Cerebellar nuclear complex (tissue), 1 donor: ENCODE measurements at regions not wholly inside any gene's neighbourhood (a gene's known extent, or its start where the extent isn't known, plus 50 kb on each side); places are given as distances from the start of the nearest gene placed in this dataset.
A peak's percentile ranks its signal among the peaks of the same experiment; 100 is the strongest.
"Not testable (repeated sequence)": the region's sequence is repeated elsewhere in the genome, so short reads cannot be mapped to it uniquely, and the experiment has no call there.

Experiments
- DNase-seq, 2 experiments: peaks; one replicate each; lab custom pipeline; 2025; lab: John Stamatoyannopoulos, UW

GRCh38 chr5:161036296-161036695 lies 184.3 kb upstream of the ATP10B start:
- no peak for DNase-seq

DNA sequence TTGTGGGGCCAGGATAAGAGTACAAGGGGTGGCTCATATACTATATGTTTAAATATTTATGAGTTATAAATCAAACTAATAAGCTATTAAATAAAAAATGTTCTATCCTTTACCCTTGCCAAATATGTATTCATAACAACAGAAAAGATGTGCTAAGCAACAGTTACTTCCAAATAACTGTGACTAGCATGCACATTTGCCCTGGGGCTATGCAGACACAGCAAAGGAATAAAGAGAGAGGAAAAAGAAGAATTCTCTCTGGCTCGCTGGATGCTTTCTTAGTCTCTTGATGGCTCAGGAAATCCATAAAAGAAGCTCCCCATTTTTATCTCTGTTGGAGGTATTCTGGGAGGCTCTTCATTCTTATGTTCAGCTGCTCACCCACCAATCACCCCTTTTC lies 182.4 kb upstream of the ATP10B start:
- no peak for DNase-seq

DNA sequence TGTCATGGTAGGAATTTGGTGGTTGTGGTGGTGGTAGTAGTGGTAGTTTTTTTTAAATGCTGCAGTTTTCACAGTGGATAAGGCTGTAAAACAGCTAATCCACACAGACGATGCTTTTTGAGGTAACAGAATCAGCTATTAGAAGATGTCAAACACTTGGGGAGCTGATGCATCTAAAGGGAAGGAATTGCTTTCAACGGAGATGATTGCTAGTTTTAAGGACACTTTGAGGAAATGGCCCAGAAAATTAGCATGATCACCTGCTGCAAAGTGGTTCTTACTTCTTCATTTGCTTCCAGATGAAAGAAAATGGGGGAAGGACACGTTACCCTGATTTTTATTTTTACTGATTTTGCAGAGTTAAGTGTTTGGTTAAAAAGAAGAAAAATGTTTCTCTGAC lies 178.2 kb upstream of the ATP10B start:
- no peak for DNase-seq

DNA sequence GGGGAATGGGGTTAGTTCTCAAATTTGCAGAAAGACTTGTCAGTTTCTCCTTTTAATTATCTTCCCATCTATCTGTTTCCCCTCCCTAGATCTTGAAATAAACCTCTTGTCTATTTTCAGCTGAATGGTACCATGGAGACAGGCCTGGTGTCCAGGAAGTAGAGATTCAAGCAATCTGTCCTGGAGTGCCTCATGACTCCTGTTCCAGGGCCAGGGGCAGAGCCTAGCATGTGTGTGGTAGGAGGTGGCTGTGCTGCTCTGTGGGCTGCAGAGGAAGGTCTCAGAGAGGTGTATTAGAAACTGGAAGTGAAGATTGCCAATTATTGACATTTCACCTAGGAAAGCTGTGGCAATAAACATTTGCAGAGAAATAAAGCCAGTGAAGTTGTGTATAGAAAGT lies 175.8 kb upstream of the ATP10B start:
- DNase-seq, result peak in 1 of 2 experiments; percentile 21

DNA sequence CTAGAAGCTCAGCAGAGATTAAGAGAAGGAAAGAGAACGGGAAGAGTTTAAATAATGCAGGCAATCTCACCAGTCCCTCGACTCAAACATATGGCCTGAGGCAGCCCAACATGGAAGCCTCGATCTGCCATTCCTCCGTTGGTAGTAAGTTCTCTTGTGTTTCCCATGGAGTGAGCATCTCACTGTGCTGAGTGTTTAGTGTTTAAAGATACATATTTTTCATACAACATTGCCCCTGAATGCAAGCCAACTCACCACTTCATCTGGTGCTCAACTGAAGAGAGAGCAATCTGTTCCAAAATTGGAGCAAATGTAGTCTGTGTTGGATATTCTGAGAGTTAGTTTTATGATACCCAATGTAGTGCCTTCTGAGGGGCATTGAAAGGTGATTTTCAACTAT lies 171.5 kb upstream of the ATP10B start:
- no peak for DNase-seq

- DNase-seq, result no peak
These were observed 170.1 kb upstream of the ATP10B start for GRCh38 chr5:161022151-161022550.

GRCh38 chr5:161009817-161010216 lies 157.8 kb upstream of the ATP10B start:
- DNase-seq, result no peak

DNA sequence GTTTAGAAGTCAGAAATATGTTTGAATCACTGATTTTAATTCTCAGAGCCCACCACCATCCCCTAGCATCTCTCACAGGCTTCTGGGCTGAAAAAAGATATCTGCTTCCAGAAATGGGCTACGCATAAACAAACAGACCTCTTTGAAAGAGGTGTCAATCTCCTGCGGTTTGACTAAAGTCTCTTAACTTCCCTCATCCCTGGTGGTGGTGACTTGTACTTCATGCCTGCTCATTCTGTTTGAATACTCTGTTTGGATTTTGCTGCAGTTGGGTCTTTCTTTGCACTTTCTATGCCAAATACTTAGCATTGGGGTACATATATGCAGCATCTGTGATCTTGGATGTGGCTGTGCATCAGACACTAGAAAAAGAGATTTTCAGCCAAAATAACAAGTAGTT lies 157.2 kb upstream of the ATP10B start:
- no peak for DNase-seq

- peak; percentile 74 to 93 for DNase-seq
These were observed 155.9 kb upstream of the ATP10B start for GRCh38 chr5:161007879-161008278.

DNA sequence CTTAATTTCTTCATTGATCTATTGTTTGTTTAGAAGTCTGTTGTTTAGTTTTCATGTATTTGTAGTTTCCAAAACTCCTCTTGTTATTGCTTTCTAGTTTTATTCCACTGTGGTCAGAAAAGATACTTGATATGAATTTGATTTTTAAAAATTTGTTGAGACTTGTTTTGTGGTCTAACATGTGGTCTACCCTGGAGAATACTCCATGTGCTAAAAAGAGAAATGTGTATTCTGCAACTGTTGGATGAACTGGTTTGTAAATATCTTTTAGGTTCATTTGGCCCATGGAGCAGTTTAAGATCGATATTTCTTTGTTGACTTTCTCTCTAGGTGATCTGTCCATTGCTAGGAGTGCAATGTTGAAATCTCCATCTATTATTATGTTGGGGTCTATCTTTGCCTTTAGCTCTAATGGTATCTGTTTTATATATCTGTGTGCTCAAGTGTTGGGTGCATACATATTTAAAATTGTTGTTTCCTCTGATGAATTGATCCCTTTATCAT lies 150.6 kb upstream of the ATP10B start:
- DNase-seq, result no peak

DNA sequence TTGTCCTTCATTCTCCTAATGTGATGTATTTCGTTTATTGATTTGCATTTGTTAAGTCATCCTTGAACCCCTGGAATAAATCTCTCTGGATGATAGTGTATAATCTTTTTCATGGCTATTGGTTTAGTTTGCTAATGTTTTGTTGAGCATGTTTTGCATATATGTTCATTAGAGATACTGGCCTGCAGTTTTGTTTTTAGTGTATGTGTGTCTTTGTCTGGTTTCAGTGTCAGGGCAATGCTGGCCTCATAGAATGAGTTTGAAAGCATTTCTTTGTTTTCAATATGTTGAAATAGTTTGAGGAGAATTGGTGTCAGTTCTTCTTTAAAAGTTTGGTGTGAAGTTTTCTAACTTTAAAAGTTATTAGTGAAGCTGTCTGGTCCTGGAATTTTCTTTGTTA lies 149.6 kb upstream of the ATP10B start:
- no peak for DNase-seq

GRCh38 chr5:161001142-161001541 lies 149.1 kb upstream of the ATP10B start:
- not testable (repeated sequence) for DNase-seq

DNA sequence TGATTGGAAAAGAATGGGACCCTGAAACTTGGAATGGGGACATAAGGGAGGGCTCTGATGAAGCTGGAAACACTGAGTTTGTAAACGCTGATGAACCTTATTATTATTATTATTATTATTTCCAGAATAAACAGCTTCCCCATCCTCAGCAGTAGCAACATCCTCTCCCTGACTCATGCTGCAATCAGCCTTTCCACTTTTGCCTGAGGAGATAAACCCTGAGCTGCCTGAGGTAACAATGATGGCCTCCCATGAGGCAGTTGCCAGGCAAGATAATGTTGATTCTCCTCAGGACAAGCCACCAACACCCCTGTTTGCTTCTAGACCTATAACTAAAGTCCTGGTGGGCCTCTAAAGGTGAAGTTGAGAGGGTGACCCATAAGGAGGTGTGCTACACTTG lies 139.2 kb upstream of the ATP10B start:
- DNase-seq, result no peak

DNA sequence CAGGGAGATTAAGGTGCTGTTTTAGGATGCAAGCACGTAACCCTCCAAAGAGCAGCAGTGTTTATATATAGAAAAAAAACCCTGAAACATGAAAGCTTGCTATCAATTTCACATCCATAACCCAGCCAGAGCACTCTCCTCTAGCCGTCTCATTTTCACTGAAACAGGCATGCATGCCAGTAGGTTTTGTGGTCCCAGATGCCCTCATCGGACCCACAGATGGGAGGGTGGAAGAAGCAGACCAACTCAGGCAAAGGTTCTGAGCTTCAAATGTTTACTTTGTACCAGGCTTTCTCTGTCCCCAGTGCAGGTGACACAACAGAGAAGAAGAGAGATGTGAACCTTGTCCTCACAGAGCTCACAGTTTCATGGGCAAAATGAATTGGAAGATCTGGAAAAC lies 127.4 kb upstream of the ATP10B start:
- DNase-seq, result no peak

- no peak for DNase-seq
These were observed 126.9 kb upstream of the ATP10B start for GRCh38 chr5:160978944-160979343.

- DNase-seq, result no peak
These were observed 124.2 kb upstream of the ATP10B start for GRCh38 chr5:160976181-160976580.

GRCh38 chr5:160970605-160971191 lies 118.7 kb upstream of the ATP10B start:
- DNase-seq, result peak in 1 of 2 experiments; percentile 35

GRCh38 chr5:160969645-160970044 lies 117.6 kb upstream of the ATP10B start:
- DNase-seq, result no peak

DNA sequence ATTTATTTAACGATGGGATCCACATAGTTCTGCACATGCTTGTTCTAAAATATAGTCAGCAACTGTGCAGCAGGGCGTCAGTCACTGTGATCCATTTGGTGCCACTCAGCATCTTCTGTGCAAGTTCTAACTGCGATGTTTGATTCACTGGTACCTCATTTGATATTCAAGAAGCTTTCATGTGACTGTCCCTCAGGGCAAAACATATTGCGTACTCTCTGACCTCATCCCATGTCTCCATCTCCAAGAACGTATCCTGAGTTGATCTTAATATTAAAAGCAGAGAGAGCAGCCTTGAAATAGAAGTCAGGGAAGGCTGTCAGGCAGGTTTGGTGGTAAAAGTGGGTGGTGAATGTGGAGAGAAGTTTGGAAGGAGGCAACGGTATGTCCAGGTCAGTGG lies 116.5 kb upstream of the ATP10B start:
- DNase-seq, result no peak

DNA sequence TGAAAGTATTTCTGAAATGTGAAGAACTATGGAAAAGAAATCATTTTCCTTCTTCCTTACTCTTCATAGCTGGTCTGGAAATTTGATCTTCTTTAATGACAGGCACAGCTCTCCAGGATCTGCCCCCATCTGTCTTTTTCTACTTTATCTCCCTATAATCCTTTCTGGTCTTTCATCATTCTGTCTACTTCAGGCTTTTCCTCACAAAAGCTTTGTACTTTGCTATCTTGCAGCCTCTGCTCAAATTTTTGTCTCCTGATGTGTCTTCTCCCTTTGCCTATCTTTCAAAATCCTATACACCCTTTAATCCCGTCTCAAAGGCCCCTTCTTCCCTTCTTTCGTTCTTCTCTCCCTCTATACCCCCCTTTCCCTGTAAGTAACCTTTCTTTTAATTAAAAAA lies 114.9 kb upstream of the ATP10B start:
- DNase-seq, result no peak

- peak; percentile 75 to 95 for DNase-seq
These were observed 109.8 kb upstream of the ATP10B start for GRCh38 chr5:160961761-160962160.

- DNase-seq, result no peak
These were observed 109.0 kb upstream of the ATP10B start for GRCh38 chr5:160961038-160961437.

DNA sequence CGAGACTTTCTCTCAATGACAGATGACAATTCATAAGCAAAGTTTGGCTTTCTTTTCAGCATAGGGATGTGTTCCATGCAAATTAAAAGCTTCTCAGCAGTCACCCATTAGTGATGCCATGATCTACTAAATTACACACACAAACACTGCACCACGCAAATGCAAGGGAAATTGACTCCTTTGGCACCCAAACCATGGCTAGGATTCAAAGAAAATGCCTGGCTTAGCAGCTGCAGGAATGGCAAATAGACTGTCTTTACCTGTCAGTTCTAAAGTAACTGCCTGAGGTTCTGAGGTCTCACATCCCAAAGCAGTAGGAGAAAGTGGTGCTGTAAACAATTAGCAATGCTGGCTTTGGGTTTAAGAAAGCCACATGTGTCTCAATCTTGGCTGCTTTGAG lies 108.6 kb upstream of the ATP10B start:
- peak; percentile 9 to 52 for DNase-seq

GRCh38 chr5:160959804-160960203 lies 107.8 kb upstream of the ATP10B start:
- DNase-seq, result no peak
